Activated naive CD4-positive, alpha-beta T cell treated with anti-CD3 and anti-CD28 coated beads, Interleukin-2, amount 10 ng/mL, durations not matched to agents 7 days and 5 days (primary cell): ENCODE measurements at regions not wholly inside any gene's neighbourhood (a gene's known extent, or its start where the extent isn't known, plus 50 kb on each side); places are given as distances from the start of the nearest gene placed in this dataset.

Source experiments
- CTCF ChIA-PET: fragments of 350-600 bp; sonication (Branson Sonifier 250); formaldehyde crosslinking; loops from one replicate; lab custom pipeline; 2021; ENCODE audit warnings: antibody characterized with exemption; lab: Charles Lee
- DNase-seq: peaks from one replicate; pipeline ENCODE4 v3.0.0-alpha.2; 2020
- H3K27ac Mint-ChIP-seq: one replicate; pipeline ENCODE4 v1.8.0; 2021; ENCODE audit warnings: mild to moderate bottlenecking, moderate library complexity, mixed read lengths
- H3K27me3 Mint-ChIP-seq: one replicate; pipeline ENCODE4 v1.8.0; 2021; ENCODE audit warnings: mild to moderate bottlenecking, mixed read lengths
- H3K36me3 Mint-ChIP-seq: one replicate; pipeline ENCODE4 v1.8.0; 2021; ENCODE audit warnings: mixed read lengths
- H3K4me1 Mint-ChIP-seq: one replicate; pipeline ENCODE4 v1.8.0; 2021; ENCODE audit warnings: mixed read lengths
- H3K4me3 Mint-ChIP-seq: one replicate; pipeline ENCODE4 v1.8.0; 2021; ENCODE audit warnings: mild to moderate bottlenecking, moderate library complexity, mixed read lengths
- H3K9me3 Mint-ChIP-seq: one replicate; pipeline ENCODE4 v1.8.0; 2021; ENCODE audit warnings: mixed read lengths

- Mint-ChIP-seq H3K27me3 (no peaks in the 10 kb centered on the region), H3K4me3 (no peak overlapping the region), H3K27ac (peak overlapping the region; percentile 77), H3K4me1 (peaks cover 31% of the 10 kb centered on the region), H3K9me3 (peaks cover 62% of the 10 kb centered on the region), H3K36me3 (peaks cover 74% of the 10 kb centered on the region)
- CTCF ChIA-PET: interaction anchor here (0.8 kb wide), 1 partner anchor 125 kb away, joined by 3 read pairs; no protein-coding TSS in a partner anchor
- DNase-seq: no peak
Observed at GRCh38 chr1:193486671-193487229, 300.3 kb upstream of the B3GALT2 start.

- Mint-ChIP-seq H3K4me3 (no peak overlapping the region), H3K27me3 (no peaks in the 10 kb centered on the region), H3K36me3 (peaks cover 78% of the 10 kb centered on the region), H3K4me1 (peaks cover 63% of the 10 kb centered on the region), H3K27ac (peak overlapping the region; percentile 99), H3K9me3 (peaks cover 50% of the 10 kb centered on the region)
- no peak for DNase-seq
- CTCF ChIA-PET: no interaction called here
Observed at GRCh38 chr1:193480755-193481154, 294.3 kb upstream of the B3GALT2 start.

DNA sequence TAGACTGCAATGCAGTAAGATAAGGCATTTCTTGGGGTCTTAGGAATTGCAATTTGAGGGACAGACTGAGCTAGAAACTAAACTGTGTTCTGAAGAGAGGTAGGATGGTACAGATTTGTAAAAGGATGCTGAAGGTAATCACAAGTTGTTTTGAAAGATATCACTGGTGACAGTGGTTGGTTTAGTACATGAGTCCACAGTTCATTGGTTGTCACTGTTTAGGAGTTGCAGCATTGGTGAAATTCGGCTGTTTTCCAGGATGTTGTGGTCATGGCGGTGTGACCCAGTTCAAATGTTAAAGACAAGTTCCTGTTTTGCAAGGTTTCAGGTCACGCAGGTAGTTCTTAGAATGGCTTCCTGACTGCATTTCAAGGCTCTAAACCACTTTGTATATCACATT lies 292.8 kb upstream of the B3GALT2 start:
- DNase-seq: peak; percentile 92
- peaks cover 80% of the 10 kb centered on the region for H3K36me3 Mint-ChIP-seq
- H3K9me3 Mint-ChIP-seq: peaks cover 50% of the 10 kb centered on the region
- peaks cover 68% of the 10 kb centered on the region for H3K4me1 Mint-ChIP-seq
- no peaks in the 10 kb centered on the region for H3K27me3 Mint-ChIP-seq
- H3K27ac Mint-ChIP-seq: peak overlapping the region; percentile 99
- CTCF ChIA-PET: no interaction called here
- peak overlapping the region; percentile 32 for H3K4me3 Mint-ChIP-seq

DNA sequence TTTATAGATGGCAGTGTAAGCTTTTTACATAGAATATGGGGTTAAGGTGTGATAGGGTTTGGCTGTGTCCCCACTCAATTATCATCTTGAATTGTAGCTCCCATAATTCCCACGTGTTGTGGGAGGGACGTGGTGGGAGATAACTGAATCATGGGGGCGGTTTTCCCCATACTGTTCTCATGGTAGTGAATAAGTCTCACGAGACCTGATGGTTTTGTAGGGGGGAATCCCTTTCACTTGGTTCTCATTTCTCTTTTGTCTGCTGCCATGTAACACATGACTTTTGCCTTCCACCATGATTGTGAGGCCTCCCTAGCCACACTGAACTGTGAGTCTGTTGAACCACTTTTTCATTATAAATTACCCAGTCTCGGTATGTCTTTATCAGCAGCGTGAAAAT lies 290.3 kb upstream of the B3GALT2 start:
- H3K4me3 Mint-ChIP-seq: no peak overlapping the region
- peaks cover 84% of the 10 kb centered on the region for H3K36me3 Mint-ChIP-seq
- CTCF ChIA-PET: interaction anchor here (0.5 kb wide), 1 partner anchor 51 kb away, joined by 3 read pairs; no protein-coding TSS in a partner anchor
- H3K27me3 Mint-ChIP-seq: no peaks in the 10 kb centered on the region
- DNase-seq: no peak
- peaks cover 57% of the 10 kb centered on the region for H3K9me3 Mint-ChIP-seq
- H3K27ac Mint-ChIP-seq: no peak overlapping the region
- H3K4me1 Mint-ChIP-seq: peaks cover 80% of the 10 kb centered on the region

- Mint-ChIP-seq H3K36me3 (peaks cover 61% of the 10 kb centered on the region), H3K27ac (no peak overlapping the region), H3K4me3 (no peak overlapping the region), H3K9me3 (peaks cover 48% of the 10 kb centered on the region), H3K27me3 (no peaks in the 10 kb centered on the region), H3K4me1 (peaks cover 53% of the 10 kb centered on the region)
- DNase-seq: no peak
- CTCF ChIA-PET: interaction anchor here (1.2 kb wide), 1 partner anchor 11 kb away, joined by 4 read pairs; no protein-coding TSS in a partner anchor
Observed at GRCh38 chr1:193473932-193474331, 287.5 kb upstream of the B3GALT2 start.

GRCh38 chr1:193472838-193473398 lies 286.5 kb upstream of the B3GALT2 start:
- H3K27me3 Mint-ChIP-seq: no peaks in the 10 kb centered on the region
- peaks cover 55% of the 10 kb centered on the region for H3K36me3 Mint-ChIP-seq
- H3K27ac Mint-ChIP-seq: peak overlapping the region; percentile 22
- peaks cover 47% of the 10 kb centered on the region for H3K9me3 Mint-ChIP-seq
- H3K4me1 Mint-ChIP-seq: peaks cover 45% of the 10 kb centered on the region
- CTCF ChIA-PET: interaction anchor here (0.6 kb wide), 1 partner anchor 29 kb away, joined by 3 read pairs; no protein-coding TSS in a partner anchor
- H3K4me3 Mint-ChIP-seq: no peak overlapping the region
- DNase-seq: no peak

- DNase-seq: no peak
- Mint-ChIP-seq H3K4me1 (peaks cover 40% of the 10 kb centered on the region), H3K9me3 (peaks cover 42% of the 10 kb centered on the region), H3K27me3 (no peaks in the 10 kb centered on the region), H3K27ac (peak overlapping the region; percentile 22), H3K4me3 (no peak overlapping the region), H3K36me3 (peaks cover 50% of the 10 kb centered on the region)
- CTCF ChIA-PET: interaction anchor here (0.6 kb wide), 1 partner anchor 30 kb away, joined by 3 read pairs; no protein-coding TSS in a partner anchor
Observed at GRCh38 chr1:193472430-193472829, 286.0 kb upstream of the B3GALT2 start.

DNA sequence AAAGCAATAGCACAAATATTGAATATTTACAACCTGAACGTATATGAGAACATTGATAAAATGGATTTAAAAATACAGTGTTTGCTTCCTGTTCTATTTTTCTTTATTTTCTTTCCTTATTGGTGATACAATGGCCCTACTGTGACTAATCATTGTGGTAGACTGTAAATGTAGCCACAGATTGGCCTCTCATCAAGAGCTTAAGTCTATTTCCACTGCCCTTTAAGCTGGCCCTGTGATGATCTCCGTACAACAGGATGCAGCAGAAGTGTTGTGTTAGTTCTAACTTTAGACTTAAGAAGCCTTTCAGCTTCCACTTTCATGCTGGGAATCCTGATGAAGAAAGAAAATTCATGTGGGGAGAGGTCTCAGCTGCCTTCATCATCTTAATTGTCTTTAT lies 285.6 kb upstream of the B3GALT2 start:
- Mint-ChIP-seq H3K4me1 (peaks cover 36% of the 10 kb centered on the region), H3K4me3 (no peak overlapping the region), H3K27me3 (no peaks in the 10 kb centered on the region), H3K36me3 (peaks cover 48% of the 10 kb centered on the region), H3K9me3 (peaks cover 42% of the 10 kb centered on the region), H3K27ac (no peak overlapping the region)
- CTCF ChIA-PET: no interaction called here
- DNase-seq: no peak

GRCh38 chr1:193463326-193463932 lies 277.0 kb upstream of the B3GALT2 start:
- DNase-seq: no peak
- H3K36me3 Mint-ChIP-seq: peaks cover 4% of the 10 kb centered on the region
- CTCF ChIA-PET: interaction anchor here (1.2 kb wide), 1 partner anchor 11 kb away, joined by 4 read pairs; no protein-coding TSS in a partner anchor
- no peaks in the 10 kb centered on the region for H3K9me3 Mint-ChIP-seq
- peaks cover 38% of the 10 kb centered on the region for H3K4me1 Mint-ChIP-seq
- no peak overlapping the region for H3K27ac Mint-ChIP-seq
- H3K4me3 Mint-ChIP-seq: no peak overlapping the region
- no peaks in the 10 kb centered on the region for H3K27me3 Mint-ChIP-seq

GRCh38 chr1:193462629-193463320 lies 276.4 kb upstream of the B3GALT2 start:
- CTCF ChIA-PET: interaction anchor here (1.2 kb wide), 1 partner anchor 11 kb away, joined by 4 read pairs; no protein-coding TSS in a partner anchor
- peaks cover 4% of the 10 kb centered on the region for H3K36me3 Mint-ChIP-seq
- DNase-seq: no peak
- peak overlapping the region; percentile 64 for H3K27ac Mint-ChIP-seq
- H3K4me1 Mint-ChIP-seq: peaks cover 39% of the 10 kb centered on the region
- no peaks in the 10 kb centered on the region for H3K27me3 Mint-ChIP-seq
- H3K9me3 Mint-ChIP-seq: no peaks in the 10 kb centered on the region
- peak overlapping the region; percentile 48 for H3K4me3 Mint-ChIP-seq

- no peak for DNase-seq
- H3K27me3 Mint-ChIP-seq: no peaks in the 10 kb centered on the region
- CTCF ChIA-PET: interaction anchor here (1.0 to 1.3 kb wide), 2 partner anchors 41 to 102 kb away, joined by 3 read pairs; no protein-coding TSS in a partner anchor
- H3K9me3 Mint-ChIP-seq: no peaks in the 10 kb centered on the region
- peaks cover 33% of the 10 kb centered on the region for H3K4me1 Mint-ChIP-seq
- no peak overlapping the region for H3K4me3 Mint-ChIP-seq
- peak overlapping the region; percentile 3 for H3K27ac Mint-ChIP-seq
- peaks cover 4% of the 10 kb centered on the region for H3K36me3 Mint-ChIP-seq
Observed at GRCh38 chr1:193458628-193459027, 272.2 kb upstream of the B3GALT2 start.

- H3K27ac Mint-ChIP-seq: peak overlapping the region; percentile 4
- peaks cover 4% of the 10 kb centered on the region for H3K36me3 Mint-ChIP-seq
- CTCF ChIA-PET: interaction anchor here (1.0 to 1.3 kb wide), 2 partner anchors 40 to 103 kb away, joined by 3 read pairs; no protein-coding TSS in a partner anchor
- H3K27me3 Mint-ChIP-seq: no peaks in the 10 kb centered on the region
- no peaks in the 10 kb centered on the region for H3K9me3 Mint-ChIP-seq
- peaks cover 23% of the 10 kb centered on the region for H3K4me1 Mint-ChIP-seq
- no peak overlapping the region for H3K4me3 Mint-ChIP-seq
- DNase-seq: no peak
Observed at GRCh38 chr1:193457676-193458075, 271.3 kb upstream of the B3GALT2 start.

- Mint-ChIP-seq H3K27me3 (no peaks in the 10 kb centered on the region), H3K9me3 (no peaks in the 10 kb centered on the region), H3K4me3 (no peak overlapping the region), H3K4me1 (peaks cover 17% of the 10 kb centered on the region), H3K27ac (no peak overlapping the region), H3K36me3 (peaks cover 4% of the 10 kb centered on the region)
- no peak for DNase-seq
- CTCF ChIA-PET: no interaction called here
Observed at GRCh38 chr1:193456811-193457280, 270.4 kb upstream of the B3GALT2 start.

GRCh38 chr1:193451606-193452005 lies 265.2 kb upstream of the B3GALT2 start:
- Mint-ChIP-seq H3K9me3 (peaks cover 11% of the 10 kb centered on the region), H3K27me3 (no peaks in the 10 kb centered on the region), H3K4me3 (no peak overlapping the region), H3K36me3 (peaks cover 6% of the 10 kb centered on the region), H3K4me1 (peaks cover 14% of the 10 kb centered on the region), H3K27ac (no peak overlapping the region)
- CTCF ChIA-PET: interaction anchor here (0.7 kb wide), 1 partner anchor 13 kb away, joined by 3 read pairs; no protein-coding TSS in a partner anchor
- DNase-seq: no peak
